ENCODE measurements at regions not wholly inside any gene's neighbourhood (a gene's known extent, or its start where the extent isn't known, plus 50 kb on each side); places are given as distances from the start of the nearest gene placed in this dataset.

GRCh38 chr11:10358696-10359095 is 53.8 kb downstream of the ADM start:
- DNase-seq (ENCODE audit: unreplicated experiment), result no peak
- POLR2A ChIA-PET, result no interaction called here
- Mint-ChIP-seq H3K9me3 (ENCODE audit: unreplicated experiment) (no peaks in the 10 kb centered on the region), H3K36me3 (ENCODE audit: insufficient read depth, unreplicated experiment) (no peaks in the 10 kb centered on the region), H3K4me3 (ENCODE audit: unreplicated experiment) (no peak overlapping the region), H3K27ac (ENCODE audit: low read depth, unreplicated experiment) (no peak overlapping the region), H3K27me3 (ENCODE audit: insufficient read depth, unreplicated experiment) (no peaks in the 10 kb centered on the region), H3K4me1 (ENCODE audit: insufficient read depth, unreplicated experiment) (peaks cover 21% of the 10 kb centered on the region)
- BruUV-seq (replicated peaks), result no TSS peak
- TF ChIP-seq, protein P1, sequence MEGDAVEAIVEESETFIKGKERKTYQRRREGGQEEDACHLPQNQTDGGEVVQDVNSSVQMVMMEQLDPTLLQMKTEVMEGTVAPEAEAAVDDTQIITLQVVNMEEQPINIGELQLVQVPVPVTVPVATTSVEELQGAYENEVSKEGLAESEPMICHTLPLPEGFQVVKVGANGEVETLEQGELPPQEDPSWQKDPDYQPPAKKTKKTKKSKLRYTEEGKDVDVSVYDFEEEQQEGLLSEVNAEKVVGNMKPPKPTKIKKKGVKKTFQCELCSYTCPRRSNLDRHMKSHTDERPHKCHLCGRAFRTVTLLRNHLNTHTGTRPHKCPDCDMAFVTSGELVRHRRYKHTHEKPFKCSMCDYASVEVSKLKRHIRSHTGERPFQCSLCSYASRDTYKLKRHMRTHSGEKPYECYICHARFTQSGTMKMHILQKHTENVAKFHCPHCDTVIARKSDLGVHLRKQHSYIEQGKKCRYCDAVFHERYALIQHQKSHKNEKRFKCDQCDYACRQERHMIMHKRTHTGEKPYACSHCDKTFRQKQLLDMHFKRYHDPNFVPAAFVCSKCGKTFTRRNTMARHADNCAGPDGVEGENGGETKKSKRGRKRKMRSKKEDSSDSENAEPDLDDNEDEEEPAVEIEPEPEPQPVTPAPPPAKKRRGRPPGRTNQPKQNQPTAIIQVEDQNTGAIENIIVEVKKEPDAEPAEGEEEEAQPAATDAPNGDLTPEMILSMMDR (IDR thresholded peaks at IDR 0.05; ENCODE audit: unreplicated experiment), result no peak
- CTCF ChIA-PET, result interaction anchor here (0.6 kb wide), 1 partner anchor 8 kb away, joined by 3 read pairs; no protein-coding TSS in a partner anchor
- intact Hi-C loops (cut with micrococcal nuclease), result no loop called here

- TF ChIP-seq, protein P1 (IDR thresholded peaks at IDR 0.05; ENCODE audit: unreplicated experiment), result no peak
- Mint-ChIP-seq H3K27ac (ENCODE audit: low read depth, unreplicated experiment) (no peak overlapping the region), H3K4me1 (ENCODE audit: insufficient read depth, unreplicated experiment) (peaks cover 19% of the 10 kb centered on the region), H3K9me3 (ENCODE audit: unreplicated experiment) (no peaks in the 10 kb centered on the region), H3K27me3 (ENCODE audit: insufficient read depth, unreplicated experiment) (no peaks in the 10 kb centered on the region), H3K4me3 (ENCODE audit: unreplicated experiment) (no peak overlapping the region), H3K36me3 (ENCODE audit: insufficient read depth, unreplicated experiment) (no peaks in the 10 kb centered on the region)
- ChIA-PET POLR2A (no interaction called here), CTCF (interaction anchor here (0.6 kb wide), 1 partner anchor 7 kb away, joined by 3 read pairs; no protein-coding TSS in a partner anchor)
- intact Hi-C loops (cut with micrococcal nuclease), result no loop called here
- no TSS peak for BruUV-seq (replicated peaks)
- no peak for DNase-seq (ENCODE audit: unreplicated experiment)
Observed at GRCh38 chr11:10359171-10359570, 54.3 kb downstream of the ADM start.

GRCh38 chr11:10360835-10361234 is 56.0 kb downstream of the ADM start:
- Mint-ChIP-seq H3K4me1 (ENCODE audit: insufficient read depth, unreplicated experiment) (peaks cover 2% of the 10 kb centered on the region), H3K9me3 (ENCODE audit: unreplicated experiment) (no peaks in the 10 kb centered on the region), H3K27ac (ENCODE audit: low read depth, unreplicated experiment) (no peak overlapping the region), H3K36me3 (ENCODE audit: insufficient read depth, unreplicated experiment) (no peaks in the 10 kb centered on the region), H3K27me3 (ENCODE audit: insufficient read depth, unreplicated experiment) (no peaks in the 10 kb centered on the region), H3K4me3 (ENCODE audit: unreplicated experiment) (no peak overlapping the region)
- DNase-seq (ENCODE audit: unreplicated experiment), result no peak
- intact Hi-C loops (cut with micrococcal nuclease), result no loop called here
- BruUV-seq (replicated peaks), result no TSS peak
- ChIA-PET POLR2A (no interaction called here), CTCF (no interaction called here)
- TF ChIP-seq, protein P1 (IDR thresholded peaks at IDR 0.05; ENCODE audit: unreplicated experiment), result no peak

GRCh38 chr11:10365045-10365444 is 60.2 kb downstream of the ADM start:
- no TSS peak for BruUV-seq (replicated peaks)
- no peaks in the 10 kb centered on the region for H3K36me3 Mint-ChIP-seq (ENCODE audit: insufficient read depth, unreplicated experiment)
- ChIA-PET POLR2A (interaction anchor here (1.9 kb wide), 1 partner anchor 9 kb away, joined by 8 read pairs; no protein-coding TSS in a partner anchor), CTCF (interaction anchor here (0.7 to 2.4 kb wide), 3 partner anchors 19 to 41 kb away, joined by 3 to 17 read pairs (median 5); no protein-coding TSS in a partner anchor)
- no peak for DNase-seq (ENCODE audit: unreplicated experiment)
- H3K4me1 Mint-ChIP-seq (ENCODE audit: insufficient read depth, unreplicated experiment), result peaks cover 10% of the 10 kb centered on the region
- H3K27ac Mint-ChIP-seq (ENCODE audit: low read depth, unreplicated experiment), result no peak overlapping the region
- intact Hi-C loops (cut with micrococcal nuclease), result no loop called here
- no peaks in the 10 kb centered on the region for H3K27me3 Mint-ChIP-seq (ENCODE audit: insufficient read depth, unreplicated experiment)
- H3K9me3 Mint-ChIP-seq (ENCODE audit: unreplicated experiment), result no peaks in the 10 kb centered on the region
- H3K4me3 Mint-ChIP-seq (ENCODE audit: unreplicated experiment), result no peak overlapping the region
- TF ChIP-seq, protein P1 (IDR thresholded peaks at IDR 0.05; ENCODE audit: unreplicated experiment), result no peak

Data from MCF 10A (cell line).